ENCODE measurements at regions not wholly inside any gene's neighbourhood (a gene's known extent, or its start where the extent isn't known, plus 50 kb on each side); places are given as distances from the start of the nearest gene placed in this dataset.

- TF ChIP-seq CTCF (IDR thresholded peaks at IDR 0.05; ENCODE audit: low read depth, low read length) = no peak
- no peak overlapping the region for H3K4me3 ChIP-seq (ENCODE audit: low read depth, low read length)
- in situ Hi-C loops (cut with HindIII; ENCODE audit: low sequenced_read_pairs) = no loop called here
- no peak for DNase-seq (ENCODE audit: low read depth, low spot score)
Observed at GRCh38 chr6:137759624-137760023, 107.4 kb upstream of the TNFAIP3 start.

GRCh38 chr6:137761072-137761471, 106.0 kb upstream of the TNFAIP3 start:
- no peak overlapping the region for H3K4me3 ChIP-seq (ENCODE audit: low read depth, low read length)
- DNase-seq (ENCODE audit: low read depth, low spot score) = no peak
- in situ Hi-C loops (cut with HindIII; ENCODE audit: low sequenced_read_pairs) = no loop called here
- no peak for TF ChIP-seq CTCF (IDR thresholded peaks at IDR 0.05; ENCODE audit: low read depth, low read length)

- H3K4me3 ChIP-seq (ENCODE audit: low read depth, low read length) = no peak overlapping the region
- no peak for TF ChIP-seq CTCF (IDR thresholded peaks at IDR 0.05; ENCODE audit: low read depth, low read length)
- no peak for DNase-seq (ENCODE audit: low read depth, low spot score)
- in situ Hi-C loops (cut with HindIII; ENCODE audit: low sequenced_read_pairs) = no loop called here
Observed at GRCh38 chr6:137761487-137761886, 105.6 kb upstream of the TNFAIP3 start.

- no peak for TF ChIP-seq CTCF (IDR thresholded peaks at IDR 0.05; ENCODE audit: low read depth, low read length)
- in situ Hi-C loops (cut with HindIII; ENCODE audit: low sequenced_read_pairs) = no loop called here
- DNase-seq (ENCODE audit: low read depth, low spot score) = no peak
- no peak overlapping the region for H3K4me3 ChIP-seq (ENCODE audit: low read depth, low read length)
Observed at GRCh38 chr6:137762168-137763090, 104.6 kb upstream of the TNFAIP3 start.

- H3K4me3 ChIP-seq (ENCODE audit: low read depth, low read length) = no peak overlapping the region
- in situ Hi-C loops (cut with HindIII; ENCODE audit: low sequenced_read_pairs) = no loop called here
- no peak for DNase-seq (ENCODE audit: low read depth, low spot score)
- no peak for TF ChIP-seq CTCF (IDR thresholded peaks at IDR 0.05; ENCODE audit: low read depth, low read length)
Observed at GRCh38 chr6:137763436-137763835, 103.6 kb upstream of the TNFAIP3 start.

- DNase-seq (ENCODE audit: low read depth, low spot score) = no peak
Observed at GRCh38 chr6:137763886-137764285, 103.2 kb upstream of the TNFAIP3 start.

More at GRCh38 chr6:137763886-137764285, 103.2 kb upstream of the TNFAIP3 start:
- H3K4me3 ChIP-seq (ENCODE audit: low read depth, low read length) = no peak overlapping the region
- in situ Hi-C loops (cut with HindIII; ENCODE audit: low sequenced_read_pairs) = no loop called here
- no peak for TF ChIP-seq CTCF (IDR thresholded peaks at IDR 0.05; ENCODE audit: low read depth, low read length)
